SW480 (cell line): ENCODE measurements at regions not wholly inside any gene's neighbourhood (a gene's known extent, or its start where the extent isn't known, plus 50 kb on each side); places are given as distances from the start of the nearest gene placed in this dataset.
"Not testable (repeated sequence)": the region's sequence is repeated elsewhere in the genome, so short reads cannot be mapped to it uniquely, and the experiment has no call there.

Experiments
- DNase-seq: peaks from one replicate; pipeline ENCODE4 v3.0.0-alpha.2; 2016; ENCODE audit warnings: low spot score

- DNase-seq: not testable (repeated sequence)
These were observed 126.9 kb downstream of the NDFIP2 start for GRCh38 chr13:79607895-79608294.
